Upper lobe of left lung (tissue), 6 donors: ENCODE measurements at regions not wholly inside any gene's neighbourhood (a gene's known extent, or its start where the extent isn't known, plus 50 kb on each side); places are given as distances from the start of the nearest gene placed in this dataset.
"Not testable (repeated sequence)": the region's sequence is repeated elsewhere in the genome, so short reads cannot be mapped to it uniquely, and the experiment has no call there.

Experiments
- ATAC-seq, 2 donors: fragments of 200-7000 bp; cut with Tn5 transposase; one replicate each; pipeline ENCODE4 v1.9.1; 2022; ENCODE audit warnings: mild to moderate bottlenecking in 2 of 2, moderate library complexity in 2 of 2; ENCODE audit not compliant: low FRiP score in 2 of 2
- DNase-seq, 2 donors: peaks; one replicate each; pipeline ENCODE4 v3.0.0-alpha.2; 2019 to 2020
- H3K27ac ChIP-seq, 4 donors: fragments of 200-600 bp; sonication (generic); one replicate each; pipeline ENCODE4 v1.5.1; 2016 to 2019
- H3K27me3 ChIP-seq, 4 donors: fragments of 200-600 bp; sonication (generic); one replicate each; pipeline ENCODE4 v1.5.1; 2017 to 2019
- H3K36me3 ChIP-seq, 4 donors: fragments of 200-600 bp; sonication (generic); one replicate each; pipeline ENCODE4 v1.5.1; 2016 to 2019
- H3K4me1 ChIP-seq, 4 donors: fragments of 200-600 bp; sonication (generic); one replicate each; pipeline ENCODE4 v1.5.1; 2018 to 2019
- H3K4me3 ChIP-seq, 4 donors: fragments of 200-600 bp; sonication (generic); one replicate each; pipeline ENCODE4 v1.5.1; 2017 to 2019; ENCODE audit warnings: mild to moderate bottlenecking in 2 of 4, moderate library complexity in 1 of 4
- H3K9me3 ChIP-seq, 4 donors: fragments of 200-600 bp; sonication (generic); one replicate each; pipeline ENCODE4 v1.5.1; 2018 to 2019
- EP300 ChIP-seq, 4 donors: sonication (generic); formaldehyde crosslinking; IDR thresholded peaks; one replicate each; pipeline ENCODE4 v1.5.1; 2017; ENCODE audit warnings: antibody characterized with exemption in 4 of 4, control low read depth in 2 of 4
- POLR2A ChIP-seq, 4 donors: fragments of 450-650 bp; IDR thresholded peaks; one replicate each; pipeline ENCODE4 v1.5.1; 2016 to 2017; ENCODE audit warnings: antibody characterized with exemption in 4 of 4, mild to moderate bottlenecking in 2 of 4
- POLR2AphosphoS5 ChIP-seq, 2 donors: sonication (generic); formaldehyde crosslinking; IDR thresholded peaks; one replicate each; pipeline ENCODE4 v1.5.1; 2017; ENCODE audit warnings: antibody characterized with exemption in 2 of 2
- WGBS, 2 donors: methylation state at CpG; one replicate each; pipeline ENCODE4 v1.1.5; 2017 to 2018; 5-methylcytosine and 5-hydroxymethylcytosine counted together
- TF ChIP-seq, protein P1 (sequence below), 6 experiments: fragments of 450-650 bp in 4 of 6; fragments of 200-600 bp in 2 of 6; sonication (generic) in 2 of 6; IDR thresholded peaks; one replicate each; pipeline ENCODE4 v1.5.1; 2016 to 2019; ENCODE audit warnings: antibody characterized with exemption in 6 of 6
- donor health status: DM: no; HTN: no; CAD: no; lungs with moderate emphysema.
- donor health status: DM: no; HTN: yes; CAD: no; lungs with severe emphysema.

DNA sequence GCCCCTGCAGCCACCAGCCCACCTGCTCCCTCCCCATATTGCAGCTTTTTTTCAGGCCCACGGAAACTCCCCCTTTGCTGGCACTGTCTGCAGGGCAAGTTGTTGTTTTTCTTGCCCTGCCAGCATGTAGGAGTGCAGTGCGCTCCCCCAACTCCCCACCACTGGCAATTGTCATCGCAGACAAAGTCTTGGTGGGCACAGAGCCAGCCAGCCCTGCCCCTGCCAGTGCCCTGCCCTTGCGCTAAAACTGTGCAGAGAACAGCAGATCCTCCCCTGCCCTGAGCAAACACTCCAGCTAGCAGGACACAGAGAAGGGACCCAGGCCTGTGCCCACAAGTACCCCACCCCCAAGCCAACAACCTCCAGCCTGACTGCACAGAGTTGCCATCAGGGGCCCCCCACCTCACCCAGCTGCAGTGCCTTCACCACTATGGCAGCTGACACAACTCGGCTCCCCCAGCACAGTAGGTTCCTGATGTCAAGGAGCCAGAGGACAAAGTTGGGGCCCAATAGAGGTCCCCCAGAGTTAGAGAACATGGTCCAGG is 158.1 kb upstream of the ARHGAP42 start:
- Histone ChIP-seq H3K27ac (no peak overlapping the region), H3K9me3 (peaks cover 0 to 15% (median 7%) of the 10 kb centered on the region in 4 donors), H3K27me3 (no peaks in the 10 kb centered on the region), H3K4me3 (no peak overlapping the region), H3K36me3 (no peaks in the 10 kb centered on the region), H3K4me1 (no peaks in the 10 kb centered on the region)
- peak in 1 of 2 donors; percentile 11 for DNase-seq
- WGBS, 2 donors, result 89 to 94% methylated on average over 3 to 5 of the region's 5 CpGs
- ATAC-seq, result peak in 1 of 2 donors; percentile 55
- no peak for TF ChIP-seq EP300 (IDR thresholded peaks at IDR 0.05)
- no peak for TF ChIP-seq POLR2AphosphoS5 (IDR thresholded peaks at IDR 0.05)
- no peak for TF ChIP-seq POLR2A (IDR thresholded peaks at IDR 0.05)
- TF ChIP-seq, protein P1, sequence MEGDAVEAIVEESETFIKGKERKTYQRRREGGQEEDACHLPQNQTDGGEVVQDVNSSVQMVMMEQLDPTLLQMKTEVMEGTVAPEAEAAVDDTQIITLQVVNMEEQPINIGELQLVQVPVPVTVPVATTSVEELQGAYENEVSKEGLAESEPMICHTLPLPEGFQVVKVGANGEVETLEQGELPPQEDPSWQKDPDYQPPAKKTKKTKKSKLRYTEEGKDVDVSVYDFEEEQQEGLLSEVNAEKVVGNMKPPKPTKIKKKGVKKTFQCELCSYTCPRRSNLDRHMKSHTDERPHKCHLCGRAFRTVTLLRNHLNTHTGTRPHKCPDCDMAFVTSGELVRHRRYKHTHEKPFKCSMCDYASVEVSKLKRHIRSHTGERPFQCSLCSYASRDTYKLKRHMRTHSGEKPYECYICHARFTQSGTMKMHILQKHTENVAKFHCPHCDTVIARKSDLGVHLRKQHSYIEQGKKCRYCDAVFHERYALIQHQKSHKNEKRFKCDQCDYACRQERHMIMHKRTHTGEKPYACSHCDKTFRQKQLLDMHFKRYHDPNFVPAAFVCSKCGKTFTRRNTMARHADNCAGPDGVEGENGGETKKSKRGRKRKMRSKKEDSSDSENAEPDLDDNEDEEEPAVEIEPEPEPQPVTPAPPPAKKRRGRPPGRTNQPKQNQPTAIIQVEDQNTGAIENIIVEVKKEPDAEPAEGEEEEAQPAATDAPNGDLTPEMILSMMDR (IDR thresholded peaks at IDR 0.05), result no peak

- H3K27me3 ChIP-seq, ATAC-seq, DNase-seq, H3K4me1 ChIP-seq, H3K36me3 ChIP-seq, H3K9me3 ChIP-seq, H3K27ac ChIP-seq, H3K4me3 ChIP-seq: not testable (repeated sequence)
- WGBS, 2 donors, result 100% methylated on average over 1 of the region's 1 CpG
These were observed 155.8 kb upstream of the ARHGAP42 start for GRCh38 chr11:100531290-100531689.

DNA sequence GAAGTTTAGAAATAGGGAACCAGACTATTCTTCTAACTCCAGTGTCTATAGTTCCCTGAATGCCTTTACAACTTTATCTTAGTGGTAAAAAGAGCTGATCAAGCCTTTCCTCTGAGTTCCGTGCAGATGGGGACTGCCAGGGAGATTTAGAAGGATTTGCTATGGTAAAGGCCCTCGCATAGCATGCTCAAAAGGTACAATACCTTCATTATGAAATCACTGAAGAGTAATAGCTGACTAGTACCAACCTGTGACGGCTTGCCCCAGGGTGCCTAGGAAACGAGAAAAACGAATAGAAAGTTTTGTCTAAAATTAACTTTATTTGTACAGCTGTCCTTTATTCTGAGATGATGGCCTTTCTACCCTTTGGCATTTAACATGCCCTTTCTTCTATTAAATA is 150.1 kb upstream of the ARHGAP42 start:
- no peak for ATAC-seq
- TF ChIP-seq POLR2AphosphoS5 (IDR thresholded peaks at IDR 0.05), result no peak
- no peak for TF ChIP-seq EP300 (IDR thresholded peaks at IDR 0.05)
- TF ChIP-seq, protein P1 (IDR thresholded peaks at IDR 0.05), result no peak
- TF ChIP-seq POLR2A (IDR thresholded peaks at IDR 0.05), result no peak

GRCh38 chr11:100543386-100543785 is 143.7 kb upstream of the ARHGAP42 start:
- no peaks in the 10 kb centered on the region for H3K9me3 ChIP-seq
- no peaks in the 10 kb centered on the region for H3K27me3 ChIP-seq
- no peak overlapping the region for H3K4me3 ChIP-seq
- no peaks in the 10 kb centered on the region for H3K36me3 ChIP-seq
- no peak overlapping the region for H3K27ac ChIP-seq
- ATAC-seq (no peak), DNase-seq (no peak)
- no peaks in the 10 kb centered on the region for H3K4me1 ChIP-seq
- TF ChIP-seq POLR2AphosphoS5 (IDR thresholded peaks at IDR 0.05) (no peak), EP300 (IDR thresholded peaks at IDR 0.05) (no peak), POLR2A (IDR thresholded peaks at IDR 0.05) (no peak)
- TF ChIP-seq, protein P1 (IDR thresholded peaks at IDR 0.05), result no peak

More for the DNA sequence above, 150.1 kb upstream of the ARHGAP42 start:
- Histone ChIP-seq H3K36me3 (no peaks in the 10 kb centered on the region), H3K27me3 (no peaks in the 10 kb centered on the region), H3K27ac (no peak overlapping the region), H3K9me3 (no peaks in the 10 kb centered on the region), H3K4me1 (no peaks in the 10 kb centered on the region), H3K4me3 (no peak overlapping the region)
- DNase-seq, result no peak
- WGBS, 2 donors, result 73 to 74% methylated on average over 5 of the region's 5 CpGs

- Histone ChIP-seq H3K27ac (no peak overlapping the region), H3K27me3 (no peaks in the 10 kb centered on the region), H3K4me1 (no peaks in the 10 kb centered on the region), H3K4me3 (no peak overlapping the region), H3K9me3 (no peaks in the 10 kb centered on the region), H3K36me3 (no peaks in the 10 kb centered on the region)
- no peak for ATAC-seq
- no peak for DNase-seq
- TF ChIP-seq POLR2A (IDR thresholded peaks at IDR 0.05), result no peak
- no peak for TF ChIP-seq POLR2AphosphoS5 (IDR thresholded peaks at IDR 0.05)
- TF ChIP-seq EP300 (IDR thresholded peaks at IDR 0.05), result no peak
- TF ChIP-seq, protein P1 (IDR thresholded peaks at IDR 0.05), result no peak
- WGBS, 2 donors, result 65 to 67% methylated on average over 2 of the region's 2 CpGs
These were observed 141.5 kb upstream of the ARHGAP42 start for GRCh38 chr11:100545556-100545955.
